GM21717 (cell line): ENCODE measurements at regions not wholly inside any gene's neighbourhood (a gene's known extent, or its start where the extent isn't known, plus 50 kb on each side); places are given as distances from the start of the nearest gene placed in this dataset.

ENCODE experiments used
- ATAC-seq: cut with Tn5 transposase; IDR thresholded peaks from one replicate; pipeline ENCODE4 v1.9.1; 2021; ENCODE audit warnings: mild to moderate bottlenecking, moderate library complexity; ENCODE audit not compliant: unreplicated experiment

- no peak for ATAC-seq
These were observed 116.3 kb downstream of the NAV1 start for GRCh38 chr1:201655243-201655642.

- no peak for ATAC-seq
These were observed 117.0 kb downstream of the NAV1 start for GRCh38 chr1:201655910-201656309.

DNA sequence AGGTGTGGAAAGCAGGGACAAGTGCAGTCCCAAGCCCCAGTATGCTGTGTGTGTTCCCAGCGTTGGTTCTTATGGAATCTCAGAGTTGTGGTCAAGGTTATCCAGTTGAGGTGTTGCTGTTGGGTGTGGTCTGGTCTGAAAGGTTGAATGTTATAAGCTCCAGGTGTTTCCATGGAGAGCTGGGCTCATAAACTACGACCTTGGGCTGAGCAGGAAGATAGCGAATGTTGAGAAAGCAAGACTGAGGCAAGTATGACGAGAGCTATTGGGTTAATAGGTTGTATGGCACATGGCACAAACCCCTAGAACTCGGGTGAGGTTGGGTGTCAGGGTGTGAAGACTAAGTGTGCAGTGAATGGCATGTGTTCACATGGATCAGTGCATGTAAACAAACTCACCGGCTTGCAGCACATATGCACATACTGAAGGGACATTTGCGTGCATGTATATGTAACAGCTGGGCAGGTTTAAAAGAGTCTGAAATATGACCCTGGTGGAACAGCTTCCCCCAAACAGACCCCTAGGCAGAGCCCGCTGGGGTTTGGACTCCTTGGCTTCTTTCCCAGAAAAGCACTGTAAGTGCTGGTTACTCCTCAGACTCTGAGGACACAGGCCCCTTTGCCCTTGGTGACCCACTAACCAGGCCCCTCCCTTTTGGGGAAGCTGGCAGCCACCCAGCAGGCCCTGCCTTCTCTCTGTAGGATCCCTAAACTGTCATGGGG is 117.5 kb downstream of the NAV1 start:
- ATAC-seq = no peak

GRCh38 chr1:201659572-201659971 is 120.6 kb downstream of the NAV1 start:
- no peak for ATAC-seq

DNA sequence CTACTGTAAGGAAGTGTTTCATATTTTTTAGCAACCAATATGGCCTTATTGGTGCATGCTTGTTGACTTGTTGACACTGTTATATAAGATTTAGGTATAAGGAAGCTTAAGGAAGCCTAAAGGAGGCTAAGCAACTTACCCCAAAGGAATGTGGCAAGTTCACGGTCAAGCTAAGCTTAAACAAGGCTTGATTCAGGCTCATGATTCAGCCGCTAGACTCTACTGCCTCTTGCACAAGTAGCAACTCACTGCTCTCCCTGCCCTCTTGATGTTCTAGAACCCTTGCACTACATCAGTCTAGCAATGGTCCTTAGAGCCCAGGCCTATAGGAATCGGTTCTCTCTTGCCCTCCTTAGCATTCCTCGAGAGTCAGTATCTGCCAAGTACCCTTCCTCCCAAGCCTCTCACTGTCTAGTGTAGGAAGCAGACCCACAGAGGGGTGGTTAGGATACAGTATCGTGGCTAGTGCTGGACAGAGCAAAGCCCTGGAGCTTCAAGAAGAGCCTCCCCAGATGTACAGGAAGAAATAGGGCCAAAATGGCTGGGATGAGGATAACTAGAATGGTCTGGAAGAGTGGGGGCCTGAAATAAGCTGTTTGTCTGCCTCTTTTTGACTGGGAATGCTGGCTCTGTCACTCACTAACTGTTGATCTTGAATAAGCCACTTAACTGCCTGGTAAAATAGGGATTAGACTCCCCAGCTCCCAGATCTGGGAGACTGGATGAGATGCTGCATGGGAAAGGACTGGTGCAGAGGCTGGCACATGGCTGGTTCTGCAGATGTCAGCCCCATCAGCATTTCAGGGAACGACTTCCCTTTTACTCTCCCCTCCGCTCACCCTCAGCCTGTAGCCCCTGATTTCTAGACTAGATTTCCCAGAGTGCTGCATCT is 122.2 kb downstream of the NAV1 start:
- ATAC-seq = no peak

DNA sequence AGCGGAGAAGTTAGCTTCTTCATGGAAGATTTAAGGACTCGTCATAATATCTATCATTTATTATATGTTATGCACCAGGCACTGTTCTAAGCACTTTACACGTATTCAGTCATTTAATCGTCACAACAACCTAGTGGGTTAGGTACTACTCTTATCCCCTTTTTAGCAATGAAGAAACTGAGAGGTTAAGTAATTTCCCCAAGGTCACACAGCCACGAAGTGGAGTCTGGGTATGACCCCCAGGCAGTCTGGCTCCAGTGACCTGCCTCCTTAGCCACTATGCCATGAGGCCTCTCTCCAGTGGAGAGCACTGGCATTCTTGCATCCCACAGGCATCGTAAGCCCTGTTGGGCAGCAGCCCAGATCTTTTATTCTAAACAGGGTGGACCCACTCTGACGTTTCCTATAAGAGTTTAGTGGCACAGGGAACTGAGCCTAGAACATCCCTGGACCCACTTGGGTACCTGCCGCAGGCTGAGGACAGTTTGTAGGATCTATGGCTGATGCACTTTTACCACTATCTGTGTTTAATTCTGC is 123.0 kb downstream of the NAV1 start:
- no peak for ATAC-seq

- ATAC-seq = no peak
These were observed 123.7 kb downstream of the NAV1 start for GRCh38 chr1:201662646-201663045.

DNA sequence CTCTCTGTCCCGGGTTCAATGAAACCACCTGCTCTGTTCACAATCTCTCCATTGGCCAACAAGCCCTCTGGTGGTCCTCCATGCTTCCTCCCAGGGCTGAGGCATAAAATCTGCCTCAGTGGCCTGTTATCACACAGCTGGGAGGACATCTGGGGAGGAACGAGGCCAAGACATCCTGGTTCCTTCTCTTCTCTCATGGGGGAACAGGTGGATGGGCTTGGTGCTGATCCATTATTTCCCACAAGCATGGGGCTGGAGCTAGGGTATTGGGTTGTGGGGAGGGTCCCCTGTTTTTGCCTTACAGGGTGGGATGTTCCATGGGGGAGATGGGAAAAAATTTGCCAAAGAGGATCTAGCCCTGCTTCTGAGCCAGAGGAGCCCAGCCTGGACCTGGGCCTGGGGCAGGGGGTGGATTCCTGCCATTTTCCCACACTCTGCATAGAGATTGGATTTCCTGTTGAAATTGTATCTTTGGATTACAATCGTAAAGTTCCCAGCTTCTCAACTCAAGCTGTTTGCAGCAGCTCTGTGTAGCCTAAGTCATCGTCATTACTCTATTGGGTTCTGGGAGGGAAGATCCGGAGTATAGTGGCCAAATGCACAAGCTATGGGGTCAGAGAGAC is 124.7 kb downstream of the NAV1 start:
- no peak for ATAC-seq

GRCh38 chr1:201665036-201665435 is 126.1 kb downstream of the NAV1 start:
- ATAC-seq = no peak

GRCh38 chr1:201666102-201666501 is 127.2 kb downstream of the NAV1 start:
- no peak for ATAC-seq

- ATAC-seq = no peak
These were observed 127.7 kb downstream of the NAV1 start for GRCh38 chr1:201666645-201667044.

DNA sequence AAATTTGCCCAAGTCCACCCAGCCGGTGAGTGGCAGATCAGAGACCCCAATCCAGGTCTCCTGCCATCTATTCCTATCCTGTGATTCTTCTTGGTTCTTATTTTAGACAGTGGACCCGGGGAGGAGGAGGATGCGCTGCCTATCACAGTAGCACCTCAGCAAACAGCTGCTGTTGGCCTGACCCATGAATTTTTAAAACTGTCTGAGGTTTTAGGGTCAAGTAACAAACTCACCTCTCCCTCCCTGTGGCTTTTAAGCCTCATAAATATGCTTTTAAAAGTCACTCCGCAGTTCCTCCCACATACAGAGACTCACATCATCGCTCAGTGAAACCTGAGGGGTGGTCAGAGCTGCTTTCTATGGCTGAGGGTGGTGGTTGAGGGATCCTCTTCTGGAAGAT is 128.6 kb downstream of the NAV1 start:
- no peak for ATAC-seq

GRCh38 chr1:201670517-201670916 is 131.6 kb downstream of the NAV1 start:
- ATAC-seq = no peak

DNA sequence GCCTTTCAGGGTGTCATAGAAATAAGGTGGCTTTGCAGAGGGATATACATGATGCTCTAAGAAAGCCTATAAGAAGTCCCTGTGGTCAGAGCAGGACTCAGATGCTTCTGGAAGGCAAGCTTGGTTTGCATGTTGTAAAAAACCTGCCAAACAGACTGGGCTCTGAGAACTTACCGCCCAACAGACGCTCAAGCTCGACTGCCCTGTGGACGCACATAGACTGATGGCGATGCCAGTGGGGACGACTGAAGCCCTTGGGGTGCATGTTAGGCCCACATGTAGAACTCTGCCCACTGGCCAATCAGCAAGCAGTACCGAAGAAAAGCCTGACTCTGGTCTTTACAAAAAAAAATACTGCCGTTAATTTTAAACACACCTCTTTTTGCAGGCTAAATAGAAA is 133.8 kb downstream of the NAV1 start:
- ATAC-seq = no peak

DNA sequence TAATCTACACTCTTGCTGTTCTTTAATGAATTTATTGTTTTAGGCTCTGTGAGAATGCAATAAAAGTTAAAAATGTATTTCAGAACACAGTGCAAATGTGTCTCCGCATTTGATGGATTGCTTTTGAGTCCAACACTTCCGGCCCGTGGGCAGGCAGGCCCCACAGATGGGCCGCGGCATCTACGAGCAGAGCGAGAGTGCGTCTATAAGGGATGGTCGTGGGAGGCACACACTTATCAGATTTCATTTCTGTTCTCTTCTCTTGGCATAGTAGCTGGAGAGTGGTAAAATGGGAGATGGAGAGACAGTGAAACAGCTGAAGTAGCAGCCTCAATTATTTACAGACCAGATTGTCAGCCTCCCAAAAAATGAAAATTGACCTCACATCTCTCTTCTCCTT is 134.2 kb downstream of the NAV1 start:
- no peak for ATAC-seq

- no peak for ATAC-seq
These were observed 135.0 kb downstream of the NAV1 start for GRCh38 chr1:201673915-201674314.

DNA sequence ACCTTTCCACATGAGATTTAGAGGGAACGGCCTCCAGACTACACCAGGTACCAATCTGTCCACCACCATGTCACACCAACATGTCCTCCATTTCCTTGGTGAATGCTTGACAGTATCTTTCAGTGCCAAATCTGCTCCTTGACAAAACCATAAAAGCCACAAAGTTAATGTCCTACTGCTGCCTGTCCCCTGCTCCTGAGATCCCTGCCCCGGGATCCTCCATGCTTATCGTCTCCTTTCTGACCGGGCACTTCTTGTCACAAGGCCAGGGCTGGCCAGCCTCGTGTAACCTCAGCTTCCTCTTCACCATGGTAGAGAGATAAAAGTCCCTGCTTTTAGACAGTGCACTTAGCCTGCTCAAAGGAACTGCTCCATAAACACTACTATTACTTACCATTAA is 136.2 kb downstream of the NAV1 start:
- ATAC-seq = no peak

- no peak for ATAC-seq
These were observed 137.3 kb downstream of the NAV1 start for GRCh38 chr1:201676197-201676596.

DNA sequence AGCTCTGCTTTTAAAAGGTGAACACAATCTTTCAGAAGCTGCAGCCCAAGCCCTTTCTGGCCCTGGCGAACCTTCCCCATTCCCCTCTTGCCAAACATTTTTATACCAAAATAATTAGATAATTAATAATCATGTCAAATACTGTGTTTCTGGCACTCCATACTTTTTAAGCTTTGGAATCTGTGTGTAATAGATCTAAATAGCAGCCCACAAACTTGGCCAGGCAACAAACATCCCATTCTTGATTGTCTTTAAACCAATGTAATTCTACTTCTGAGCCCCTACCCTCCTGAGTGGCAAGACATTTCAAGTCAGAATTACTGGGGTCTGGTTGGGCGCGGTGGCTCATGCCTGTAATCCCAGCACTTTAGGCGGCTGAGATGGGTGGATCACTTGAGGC is 137.7 kb downstream of the NAV1 start:
- ATAC-seq = no peak

- no peak for ATAC-seq
These were observed 139.6 kb downstream of the NAV1 start for GRCh38 chr1:201678264-201679101.

DNA sequence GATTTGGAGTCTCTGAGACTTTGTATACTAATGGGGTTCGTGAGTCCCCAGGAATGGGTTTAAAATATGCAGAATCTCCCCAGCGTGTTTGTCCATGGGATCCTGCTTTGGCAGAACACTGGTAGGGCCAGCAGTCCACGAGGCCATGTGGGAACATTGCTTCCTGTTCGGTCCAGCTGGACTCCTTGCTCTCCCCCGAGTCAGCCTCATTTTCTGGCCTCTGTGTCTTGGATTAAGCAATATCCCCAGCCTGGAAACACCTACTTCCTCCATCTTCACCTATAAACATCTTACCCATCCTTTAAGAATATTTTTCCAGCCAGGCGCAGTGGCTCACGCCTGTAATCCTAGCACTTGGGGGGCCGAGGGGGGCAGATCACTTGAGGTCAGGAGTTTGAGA is 142.4 kb downstream of the NAV1 start:
- ATAC-seq = no peak
